ENCODE measurements at regions not wholly inside any gene's neighbourhood (a gene's known extent, or its start where the extent isn't known, plus 50 kb on each side); places are given as distances from the start of the nearest gene placed in this dataset.

- TF ChIP-seq, protein P1, sequence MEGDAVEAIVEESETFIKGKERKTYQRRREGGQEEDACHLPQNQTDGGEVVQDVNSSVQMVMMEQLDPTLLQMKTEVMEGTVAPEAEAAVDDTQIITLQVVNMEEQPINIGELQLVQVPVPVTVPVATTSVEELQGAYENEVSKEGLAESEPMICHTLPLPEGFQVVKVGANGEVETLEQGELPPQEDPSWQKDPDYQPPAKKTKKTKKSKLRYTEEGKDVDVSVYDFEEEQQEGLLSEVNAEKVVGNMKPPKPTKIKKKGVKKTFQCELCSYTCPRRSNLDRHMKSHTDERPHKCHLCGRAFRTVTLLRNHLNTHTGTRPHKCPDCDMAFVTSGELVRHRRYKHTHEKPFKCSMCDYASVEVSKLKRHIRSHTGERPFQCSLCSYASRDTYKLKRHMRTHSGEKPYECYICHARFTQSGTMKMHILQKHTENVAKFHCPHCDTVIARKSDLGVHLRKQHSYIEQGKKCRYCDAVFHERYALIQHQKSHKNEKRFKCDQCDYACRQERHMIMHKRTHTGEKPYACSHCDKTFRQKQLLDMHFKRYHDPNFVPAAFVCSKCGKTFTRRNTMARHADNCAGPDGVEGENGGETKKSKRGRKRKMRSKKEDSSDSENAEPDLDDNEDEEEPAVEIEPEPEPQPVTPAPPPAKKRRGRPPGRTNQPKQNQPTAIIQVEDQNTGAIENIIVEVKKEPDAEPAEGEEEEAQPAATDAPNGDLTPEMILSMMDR (IDR thresholded peaks at IDR 0.05): no peak
- TF ChIP-seq POLR2A (IDR thresholded peaks at IDR 0.05) (no peak), POLR2AphosphoS5 (IDR thresholded peaks at IDR 0.05) (no peak), EP300 (IDR thresholded peaks at IDR 0.05) (no peak)
Measured at GRCh38 chr7:91796122-91796521, 84.4 kb downstream of the MTERF1 start.

All from gastroesophageal sphincter (tissue), 3 donors.